ENCODE measurements at regions not wholly inside any gene's neighbourhood (a gene's known extent, or its start where the extent isn't known, plus 50 kb on each side); places are given as distances from the start of the nearest gene placed in this dataset. TPM values are rescaled to one million over a fixed set of nuclear protein-coding genes. Genes with fewer than 3 reads are reported as not detected.

- H3K4me1 ChIP-seq (replicated peaks) = no peaks in the 10 kb centered on the region
- H3K36me3 ChIP-seq = no peaks in the 10 kb centered on the region
- H3K27me3 ChIP-seq (replicated peaks; ENCODE audit: insufficient read depth) = no peaks in the 10 kb centered on the region
- H3K4me3 ChIP-seq = no peak overlapping the region
- 68% methylated on average over 2 of the region's 2 CpGs for WGBS
- no peak for TF ChIP-seq CTCF (IDR thresholded peaks at IDR 0.05)
- no peak for TF ChIP-seq POLR2AphosphoS5 (IDR thresholded peaks at IDR 0.05)
- TF ChIP-seq POLR2A (IDR thresholded peaks at IDR 0.05) = no peak
- no peaks in the 10 kb centered on the region for H3K9me3 ChIP-seq
- no peak for DNase-seq (ENCODE audit: low spot score)
- H3K27ac ChIP-seq = no peak overlapping the region
- intact Hi-C loops (cut with DNase I) = no loop called here
Observed at GRCh38 chr6:139425780-139426179, 51.3 kb upstream of the CITED2 start.

DNA sequence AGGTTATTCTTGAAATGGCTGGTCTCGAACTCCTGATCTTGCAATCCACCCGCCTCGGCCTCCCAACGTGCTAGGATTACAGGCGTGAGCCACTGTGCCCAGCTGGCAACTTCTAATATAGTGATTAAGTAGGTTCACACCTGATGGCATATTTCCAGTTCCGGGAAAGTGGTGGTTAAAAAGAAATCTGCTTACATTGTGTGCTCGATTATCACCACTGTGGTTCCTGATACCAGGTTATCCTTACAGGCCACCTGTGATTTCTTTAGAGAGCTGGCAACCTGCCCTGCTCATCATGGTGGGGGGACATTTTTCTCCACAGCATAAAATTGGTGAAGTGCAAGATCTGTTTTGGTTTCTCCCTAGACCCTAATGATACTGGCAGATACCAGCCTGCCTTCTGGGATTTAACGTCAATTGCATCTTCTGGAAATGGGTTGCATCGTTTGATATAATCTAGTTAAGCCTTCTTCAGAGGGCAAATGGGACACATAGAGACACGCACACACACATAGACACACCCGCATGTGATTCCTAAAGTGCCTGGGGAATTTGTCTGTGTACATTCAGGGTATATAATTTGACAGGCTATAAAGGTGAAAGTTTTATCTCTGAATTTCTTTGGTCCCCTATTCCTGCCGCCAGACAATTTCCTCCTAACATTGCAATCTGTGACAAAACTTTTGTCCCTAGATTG, 49.7 kb upstream of the CITED2 start:
- no peaks in the 10 kb centered on the region for H3K9me3 ChIP-seq
- no peak overlapping the region for H3K27ac ChIP-seq
- WGBS = 81% methylated on average over 12 of the region's 12 CpGs
- DNase-seq (ENCODE audit: low spot score) = no peak
- H3K27me3 ChIP-seq (replicated peaks; ENCODE audit: insufficient read depth) = no peaks in the 10 kb centered on the region
- H3K4me1 ChIP-seq (replicated peaks) = no peaks in the 10 kb centered on the region
- TF ChIP-seq CTCF (IDR thresholded peaks at IDR 0.05) (no peak), POLR2A (IDR thresholded peaks at IDR 0.05) (no peak), POLR2AphosphoS5 (IDR thresholded peaks at IDR 0.05) (no peak)
- H3K4me3 ChIP-seq = no peak overlapping the region
- intact Hi-C loops (cut with DNase I) = no loop called here
- H3K36me3 ChIP-seq = no peaks in the 10 kb centered on the region

Small RNA genes in the stretch of these regions (microRNA-seq; reads per million reads assigned to microRNA genes)
- gene MIR3668 = not detected
- not detected for gene MIR4465

Small RNA genes in the stretch of these regions (small RNA-seq; reads per million reads assigned to genes)
- gene AL357080.1 (0 reads per million in 2 donors), gene MIR3668 (0 reads per million in 2 donors), gene MIR4465 (0 reads per million in 2 donors), gene RN7SKP106 (0 reads per million in 2 donors), gene RNA5SP220 (0 reads per million in 2 donors)
